H9 (cell line): ENCODE measurements at regions not wholly inside any gene's neighbourhood (a gene's known extent, or its start where the extent isn't known, plus 50 kb on each side); places are given as distances from the start of the nearest gene placed in this dataset.

Experiments
- DNase-seq: peaks from one replicate; pipeline ENCODE4 v3.0.0-alpha.2; 2017
- H2AFZ ChIP-seq: one replicate; pipeline ENCODE4 v1.6.1; 2013; ENCODE audit warnings: mild to moderate bottlenecking, low read length, control low read depth, moderate library complexity
- H2AK5ac ChIP-seq: 2 replicates; pipeline ENCODE4 v1.6.1; 2013; ENCODE audit warnings: low read length, control low read depth, mixed read lengths; ENCODE audit not compliant: insufficient read length
- H2BK120ac ChIP-seq: one replicate; pipeline ENCODE4 v1.6.1; 2013; ENCODE audit warnings: low read depth, mild to moderate bottlenecking, low read length, control low read depth, inconsistent platforms; ENCODE audit not compliant: poor library complexity, severe bottlenecking
- H2BK12ac ChIP-seq: 2 replicates; pipeline ENCODE4 v1.6.1; 2013; ENCODE audit warnings: low read length, control low read depth, mixed read lengths, low read depth; ENCODE audit not compliant: insufficient read length
- H2BK15ac ChIP-seq: 2 replicates; pipeline ENCODE4 v1.6.1; 2013; ENCODE audit warnings: low read depth, low read length, control low read depth
- H2BK20ac ChIP-seq: one replicate; pipeline ENCODE4 v1.6.1; 2013; ENCODE audit warnings: low read depth, mild to moderate bottlenecking, low read length, control low read depth, inconsistent platforms; ENCODE audit not compliant: poor library complexity, severe bottlenecking
- H2BK5ac ChIP-seq: 2 replicates; pipeline ENCODE4 v1.6.1; 2013; ENCODE audit warnings: low read length, control low read depth, mixed read lengths; ENCODE audit not compliant: insufficient read length
- H3K14ac ChIP-seq: 2 replicates; pipeline ENCODE4 v1.6.1; 2013; ENCODE audit warnings: low read length, control low read depth; ENCODE audit not compliant: insufficient read depth
- H3K18ac ChIP-seq: 2 replicates; pipeline ENCODE4 v1.6.1; 2013; ENCODE audit warnings: low read depth, mild to moderate bottlenecking, mixed read lengths, low read length, control low read depth; ENCODE audit not compliant: insufficient read length
- H3K23ac ChIP-seq: 2 replicates; pipeline ENCODE4 v1.6.1; 2013; ENCODE audit warnings: low read length, control low read depth, mixed read lengths, low read depth; ENCODE audit not compliant: insufficient read length
- H3K23me2 ChIP-seq: 2 replicates; pipeline ENCODE4 v1.6.1; 2013; ENCODE audit warnings: low read depth, mild to moderate bottlenecking, mixed read lengths, low read length, control low read depth; ENCODE audit not compliant: insufficient read length, poor library complexity, severe bottlenecking
- H3K27ac ChIP-seq: 2 replicates; pipeline ENCODE4 v1.5.1; 2013; ENCODE audit warnings: low read length, control low read depth, mixed read lengths, low read depth; ENCODE audit not compliant: insufficient read length
- H3K27me3 ChIP-seq: 2 replicates; pipeline ENCODE4 v1.6.1; 2013; ENCODE audit warnings: low read length, control low read depth, inconsistent platforms; ENCODE audit not compliant: insufficient read depth
- H3K4ac ChIP-seq: 2 replicates; pipeline ENCODE4 v1.6.1; 2013; ENCODE audit warnings: low read depth, mild to moderate bottlenecking, control low read depth, inconsistent platforms, low read length, moderate library complexity
- H3K4me1 ChIP-seq: 2 replicates; pipeline ENCODE4 v1.6.1; 2013; ENCODE audit warnings: low read length, control low read depth, inconsistent platforms; ENCODE audit not compliant: insufficient read depth
- H3K4me2 ChIP-seq: 2 replicates; pipeline ENCODE4 v1.6.1; 2013; ENCODE audit warnings: low read length, control low read depth, mixed read lengths; ENCODE audit not compliant: insufficient read length, insufficient read depth
- H3K56ac ChIP-seq: 2 replicates; pipeline ENCODE4 v1.6.1; 2013; ENCODE audit warnings: low read depth, mild to moderate bottlenecking, mixed read lengths, low read length, control low read depth; ENCODE audit not compliant: insufficient read length
- H3K79me1 ChIP-seq: 2 replicates; pipeline ENCODE4 v1.6.1; 2013; ENCODE audit warnings: low read depth, mild to moderate bottlenecking, moderate library complexity, low read length, control low read depth, inconsistent platforms; ENCODE audit not compliant: insufficient read depth, poor library complexity, severe bottlenecking
- H3K79me2 ChIP-seq: 2 replicates; pipeline ENCODE4 v1.6.1; 2013; ENCODE audit warnings: low read length, control low read depth, inconsistent platforms; ENCODE audit not compliant: insufficient read depth
- H3K9ac ChIP-seq: 2 replicates; pipeline ENCODE4 v1.6.1; 2013; ENCODE audit warnings: low read length, control low read depth, mixed read lengths; ENCODE audit not compliant: insufficient read length; ENCODE audit errors: extremely low read depth
- H3K9me3 ChIP-seq: one replicate; pipeline ENCODE4 v1.6.1; 2013; ENCODE audit warnings: low read depth, low read length, inconsistent platforms; ENCODE audit not compliant: control insufficient read depth
- H3T11ph ChIP-seq: one replicate; pipeline ENCODE4 v1.6.1; 2013; ENCODE audit warnings: mild to moderate bottlenecking, low read length, control low read depth, inconsistent platforms
- H4K20me1 ChIP-seq: one replicate; pipeline ENCODE4 v1.6.1; 2013; ENCODE audit not compliant: control insufficient read depth, insufficient read length, insufficient read depth
- H4K5ac ChIP-seq: 2 replicates; pipeline ENCODE4 v1.6.1; 2013; ENCODE audit warnings: low read depth, mild to moderate bottlenecking, mixed read lengths, low read length, control low read depth; ENCODE audit not compliant: insufficient read length
- H4K8ac ChIP-seq: replicated peaks from 2 replicates; pipeline ENCODE4 v1.6.1; 2013; ENCODE audit warnings: low read length, control low read depth, mixed read lengths, low read depth; ENCODE audit not compliant: insufficient read length
- H4K91ac ChIP-seq: 2 replicates; pipeline ENCODE4 v1.6.1; 2013; ENCODE audit warnings: low read depth, mild to moderate bottlenecking, moderate library complexity, mixed read lengths, low read length, control low read depth; ENCODE audit not compliant: insufficient read length
- H3K27ac Mint-ChIP-seq, 3 experiments: 2 replicates in 2 of 3; 3 replicates in 1 of 3; pipeline ENCODE4 v1.8.0; 2020 to 2021; ENCODE audit warnings: mixed read lengths in 3 of 3, mild to moderate bottlenecking in 1 of 3, moderate library complexity in 1 of 3
- H3K27me3 Mint-ChIP-seq: 2 replicates; pipeline ENCODE4 v1.8.0; 2021; ENCODE audit warnings: low read depth, mild to moderate bottlenecking, moderate library complexity, mixed read lengths
- H3K36me3 Mint-ChIP-seq, 3 experiments: 2 replicates in 2 of 3; 3 replicates in 1 of 3; pipeline ENCODE4 v1.8.0; 2020 to 2021; ENCODE audit warnings: low read depth in 3 of 3, mixed read lengths in 3 of 3; ENCODE audit not compliant: insufficient read depth in 1 of 3
- H3K4me1 Mint-ChIP-seq, 2 experiments: 2 replicates each; pipeline ENCODE4 v1.8.0; 2020; ENCODE audit warnings: mixed read lengths in 2 of 2
- H3K4me3 Mint-ChIP-seq, 2 experiments: 2 replicates in 1 of 2; 3 replicates in 1 of 2; pipeline ENCODE4 v1.8.0; 2020 to 2021; ENCODE audit warnings: mild to moderate bottlenecking in 2 of 2, mixed read lengths in 2 of 2, moderate library complexity in 1 of 2
- H3K9me3 Mint-ChIP-seq, 2 experiments: 2 replicates in 1 of 2; 3 replicates in 1 of 2; pipeline ENCODE4 v1.8.0; 2020; ENCODE audit warnings: mild to moderate bottlenecking in 2 of 2, mixed read lengths in 2 of 2, moderate library complexity in 1 of 2
- WGBS: extraction: QIAGEN DNeasy Blood & Tissue Kit; methylation state at CpG from one replicate; pipeline ENCODE4 v1.1.7; 2013; ENCODE audit warnings: missing lambda C conversion rate, low lambda C conversion rate, mixed read lengths; ENCODE audit not compliant: insufficient read length; ENCODE audit errors: extremely low coverage; 5-methylcytosine and 5-hydroxymethylcytosine counted together
- TF ChIP-seq, protein P1 (sequence below): fragments of 200-600 bp; sonication (generic); conservative IDR thresholded peaks from 3 replicates; pipeline ENCODE4 v1.8.0; 2021; ENCODE audit warnings: antibody characterized with exemption, mild to moderate bottlenecking

DNA sequence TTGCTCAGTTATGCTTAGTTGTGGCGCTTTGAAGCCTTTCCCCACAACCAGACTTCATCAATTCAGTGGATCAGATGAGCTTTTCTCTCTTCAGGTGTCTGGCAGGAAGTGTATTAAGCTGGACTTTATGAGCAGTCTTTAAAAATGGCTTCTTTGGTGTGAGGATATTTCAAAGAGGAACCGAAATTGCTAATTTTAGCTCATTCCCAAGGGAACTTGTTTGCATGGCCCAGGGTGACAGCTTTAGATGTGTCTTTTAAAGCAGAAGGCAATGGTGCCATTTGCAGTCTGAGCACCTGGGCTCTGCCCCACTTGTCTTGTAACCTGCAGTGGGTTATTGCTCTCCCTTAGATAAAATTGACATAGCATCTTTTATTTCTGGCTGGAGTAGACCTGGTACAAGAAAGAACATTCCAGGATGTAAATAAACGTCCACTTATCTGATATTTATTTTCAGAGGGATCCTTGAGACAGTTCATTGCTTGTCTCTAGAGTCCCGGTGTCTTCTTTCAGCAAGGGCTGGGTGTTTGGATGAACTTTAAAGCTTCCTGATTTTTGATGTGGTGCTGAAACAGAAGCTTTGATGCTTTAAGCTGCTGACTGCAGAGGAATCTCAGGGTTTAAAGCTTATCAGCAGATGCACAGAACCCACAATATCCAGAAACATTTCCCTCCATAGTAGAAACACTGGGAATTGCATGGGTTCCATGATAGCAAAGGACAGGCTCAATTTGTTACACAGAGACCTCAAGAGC is 241.7 kb downstream of the ADGRL2 start:
- Histone ChIP-seq H2BK5ac (no peak overlapping the region), H2AK5ac (no peak overlapping the region), H3K4me1 (no peaks in the 10 kb centered on the region), H2BK120ac (no peak overlapping the region), H3K79me1 (no peaks in the 10 kb centered on the region), H4K91ac (no peak overlapping the region), H3K9me3 (no peaks in the 10 kb centered on the region), H3K14ac (no peak overlapping the region), H3K4ac (no peak overlapping the region), H3K27me3 (no peaks in the 10 kb centered on the region), H3K9ac (no peak overlapping the region), H3K79me2 (no peaks in the 10 kb centered on the region), H3K56ac (no peak overlapping the region), H2BK20ac (no peak overlapping the region), H3K23me2 (no peaks in the 10 kb centered on the region), H3K27ac (no peak overlapping the region), H4K8ac (no peak overlapping the region), H3T11ph (no peak overlapping the region), H2BK12ac (no peak overlapping the region), H3K18ac (no peak overlapping the region), H3K23ac (no peak overlapping the region), H4K20me1 (no peaks in the 10 kb centered on the region), H4K5ac (no peak overlapping the region), H2BK15ac (no peak overlapping the region), H3K4me2 (no peak overlapping the region), H2AFZ (no peak overlapping the region)
- H3K36me3 Mint-ChIP-seq: no peaks in the 10 kb centered on the region
- no peaks in the 10 kb centered on the region for H3K9me3 Mint-ChIP-seq
- no peak overlapping the region for H3K27ac Mint-ChIP-seq
- no peaks in the 10 kb centered on the region for H3K27me3 Mint-ChIP-seq
- no peak overlapping the region for H3K4me3 Mint-ChIP-seq
- no peaks in the 10 kb centered on the region; a peak in 1 of 4 replicates for H3K4me1 Mint-ChIP-seq
- TF ChIP-seq, protein P1, sequence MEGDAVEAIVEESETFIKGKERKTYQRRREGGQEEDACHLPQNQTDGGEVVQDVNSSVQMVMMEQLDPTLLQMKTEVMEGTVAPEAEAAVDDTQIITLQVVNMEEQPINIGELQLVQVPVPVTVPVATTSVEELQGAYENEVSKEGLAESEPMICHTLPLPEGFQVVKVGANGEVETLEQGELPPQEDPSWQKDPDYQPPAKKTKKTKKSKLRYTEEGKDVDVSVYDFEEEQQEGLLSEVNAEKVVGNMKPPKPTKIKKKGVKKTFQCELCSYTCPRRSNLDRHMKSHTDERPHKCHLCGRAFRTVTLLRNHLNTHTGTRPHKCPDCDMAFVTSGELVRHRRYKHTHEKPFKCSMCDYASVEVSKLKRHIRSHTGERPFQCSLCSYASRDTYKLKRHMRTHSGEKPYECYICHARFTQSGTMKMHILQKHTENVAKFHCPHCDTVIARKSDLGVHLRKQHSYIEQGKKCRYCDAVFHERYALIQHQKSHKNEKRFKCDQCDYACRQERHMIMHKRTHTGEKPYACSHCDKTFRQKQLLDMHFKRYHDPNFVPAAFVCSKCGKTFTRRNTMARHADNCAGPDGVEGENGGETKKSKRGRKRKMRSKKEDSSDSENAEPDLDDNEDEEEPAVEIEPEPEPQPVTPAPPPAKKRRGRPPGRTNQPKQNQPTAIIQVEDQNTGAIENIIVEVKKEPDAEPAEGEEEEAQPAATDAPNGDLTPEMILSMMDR: no peak
- no CpG with 5 or more reads among the region's 4 CpGs for WGBS
- no peak for DNase-seq
